B cell (primary cell): ENCODE measurements at regions not wholly inside any gene's neighbourhood (a gene's known extent, or its start where the extent isn't known, plus 50 kb on each side); places are given as distances from the start of the nearest gene placed in this dataset.

Experiments
- ATAC-seq: fragments of 200-7000 bp; cut with Tn5 transposase; one replicate; pipeline ENCODE4 v1.10.0; 2021; ENCODE audit warnings: low read depth, mild to moderate bottlenecking, moderate number of reproducible peaks, moderate library complexity
- CTCF ChIA-PET: fragments of 350-600 bp; sonication (Branson Sonifier 250); formaldehyde crosslinking; loops from one replicate; lab custom pipeline; 2021; ENCODE audit warnings: antibody characterized with exemption, inconsistent platforms; lab: Charles Lee
- POLR2A ChIA-PET: fragments of 350-600 bp; sonication (Branson Sonifier 250); formaldehyde crosslinking; loops from one replicate; lab custom pipeline; 2021; ENCODE audit warnings: antibody characterized with exemption; lab: Charles Lee
- DNase-seq: peaks from one replicate; pipeline ENCODE4 v3.0.0; 2013
- H2AFZ ChIP-seq: 2 replicates; pipeline ENCODE4 v1.6.1; 2012; ENCODE audit warnings: mild to moderate bottlenecking, low read depth, low read length; ENCODE audit not compliant: insufficient read depth, poor library complexity, severe bottlenecking
- H3K27ac ChIP-seq, 2 donors: 1 replicate in 1 of 2; 2 replicates in 1 of 2; pipeline ENCODE4 v1.5.1; 2012 to 2013; ENCODE audit warnings: low read length in 2 of 2, mild to moderate bottlenecking in 2 of 2, moderate library complexity in 1 of 2
- H3K27me3 ChIP-seq, 4 experiments: fragments of 200-600 bp in 1 of 4; sonication (generic) in 1 of 4; replicated peaks in 1 of 4; 1 replicate in 2 of 4; 2 replicates in 2 of 4; pipeline versions ENCODE4 v1.6.1 to v1.7.0; 2013 to 2016; ENCODE audit warnings: low read length in 3 of 4, mild to moderate bottlenecking in 2 of 4, mixed read lengths in 1 of 4, moderate library complexity in 1 of 4; ENCODE audit not compliant: insufficient read depth in 4 of 4, control insufficient read depth in 3 of 4; ENCODE audit errors: control extremely low read depth in 1 of 4
- H3K36me3 ChIP-seq, 2 experiments: replicated peaks in 1 of 2; 1 replicate in 1 of 2; 2 replicates in 1 of 2; pipeline versions ENCODE4 v1.6.1 to v1.7.1; 2013; ENCODE audit warnings: low read length in 1 of 2; ENCODE audit not compliant: insufficient read depth in 2 of 2, control insufficient read depth in 1 of 2; ENCODE audit errors: control extremely low read depth in 1 of 2, extremely low read depth in 1 of 2
- H3K4me1 ChIP-seq, 2 donors: fragments of 200-600 bp in 1 of 2; sonication (generic) in 1 of 2; 1 replicate in 1 of 2; 2 replicates in 1 of 2; pipeline versions ENCODE4 v1.5.1 to v1.6.1; 2013 to 2017; ENCODE audit warnings: low read length in 2 of 2; ENCODE audit not compliant: control insufficient read depth in 2 of 2, insufficient read depth in 2 of 2
- H3K4me2 ChIP-seq: replicated peaks from 2 replicates; pipeline ENCODE3; 2012; ENCODE audit warnings: mild to moderate bottlenecking, low read depth, low read length; ENCODE audit not compliant: poor library complexity, severe bottlenecking
- H3K4me3 ChIP-seq, 5 experiments: fragments of 200-600 bp in 1 of 5; sonication (generic) in 1 of 5; 1 replicate in 3 of 5; 2 replicates in 2 of 5; pipeline versions ENCODE4 v1.5.1 to v1.7.0; 2011 to 2016; ENCODE audit warnings: low read length in 4 of 5, mild to moderate bottlenecking in 4 of 5, low read depth in 2 of 5, control low read depth in 1 of 5, moderate library complexity in 1 of 5; ENCODE audit not compliant: insufficient read depth in 1 of 5; ENCODE audit errors: control extremely low read depth in 1 of 5, extremely low read depth in 1 of 5
- H3K79me2 ChIP-seq: fragments of 200-600 bp; sonication (generic); one replicate; pipeline ENCODE4 v1.6.0; 2016; ENCODE audit warnings: low read length; ENCODE audit not compliant: control insufficient read depth, insufficient read depth
- H3K9ac ChIP-seq: fragments of 200-600 bp; sonication (generic); 2 replicates; pipeline ENCODE4 v1.6.1; 2017; ENCODE audit warnings: mild to moderate bottlenecking, low read length, moderate library complexity
- H3K9me3 ChIP-seq, 3 donors: one replicate each; pipeline versions ENCODE4 v1.6.1 to v1.7.1; 2013; ENCODE audit warnings: low read length in 2 of 3; ENCODE audit not compliant: control insufficient read depth in 2 of 3, insufficient read depth in 1 of 3; ENCODE audit errors: control extremely low read depth in 1 of 3
- H4K20me1 ChIP-seq: 2 replicates; pipeline ENCODE4 v1.6.0; 2012; ENCODE audit warnings: mild to moderate bottlenecking, low read length; ENCODE audit not compliant: insufficient read depth, control insufficient read depth, poor library complexity, severe bottlenecking
- H3K27ac Mint-ChIP-seq: one replicate; pipeline ENCODE4 v1.8.0; 2021; ENCODE audit warnings: mixed read lengths
- H3K27me3 Mint-ChIP-seq: one replicate; pipeline ENCODE4 v1.8.0; 2021; ENCODE audit warnings: mixed read lengths
- H3K4me1 Mint-ChIP-seq: one replicate; pipeline ENCODE4 v1.8.0; 2021; ENCODE audit warnings: mixed read lengths
- H3K4me3 Mint-ChIP-seq: one replicate; pipeline ENCODE4 v1.8.0; 2021; ENCODE audit warnings: mixed read lengths
- H3K9me3 Mint-ChIP-seq: one replicate; pipeline ENCODE4 v1.8.0; 2022; ENCODE audit warnings: mixed read lengths; ENCODE audit not compliant: insufficient read depth
- EZH2 ChIP-seq: IDR thresholded peaks from 2 replicates; pipeline ENCODE4 v1.6.1; 2012; ENCODE audit warnings: borderline replicate concordance, low read depth, mild to moderate bottlenecking, moderate library complexity, low read length; ENCODE audit not compliant: insufficient read depth, poor library complexity, severe bottlenecking
- WGBS: methylation state at CpG from one replicate; pipeline ENCODE4 v1.1.5; 2013; ENCODE audit warnings: missing lambda C conversion rate; ENCODE audit not compliant: insufficient coverage; 5-methylcytosine and 5-hydroxymethylcytosine counted together
- intact Hi-C: fragments of 100-400 bp; cut with micrococcal nuclease; formaldehyde crosslinking; loops from one replicate; pipeline ENCODE4 v1.10.0; 2022
- TF ChIP-seq, protein P1 (sequence below): fragments of 200-600 bp; IDR thresholded peaks from one replicate; pipeline ENCODE4 v1.8.0; 2022; ENCODE audit warnings: antibody characterized with exemption, mild to moderate bottlenecking

DNA sequence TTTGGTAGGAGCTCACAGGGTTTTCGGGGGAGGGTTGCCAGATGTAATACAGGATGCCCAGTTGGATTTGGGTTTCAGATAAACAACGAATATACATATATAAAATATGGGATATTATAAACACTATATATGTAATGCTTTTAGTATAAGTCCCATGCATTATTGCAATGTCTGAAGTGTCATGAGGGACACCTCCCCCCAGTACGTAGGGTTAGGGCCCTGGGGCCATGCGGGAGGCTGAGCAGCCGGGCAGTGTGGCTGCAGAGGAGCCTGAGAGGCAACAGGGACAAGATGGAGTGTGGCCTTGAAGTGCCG, 148.9 kb downstream of the SMAD6 start:
- Histone ChIP-seq H2AFZ (peak overlapping the region; percentile 63), H3K4me2 (peak overlapping the region; percentile 60), H3K79me2 (no peaks in the 10 kb centered on the region), H3K9me3 (no peaks in the 10 kb centered on the region), H3K4me1 (peaks cover 7 to 11% of the 10 kb centered on the region in 2 donors), H4K20me1 (no peaks in the 10 kb centered on the region), H3K36me3 (no peaks in the 10 kb centered on the region), H3K27ac (no peak overlapping the region), H3K4me3 (no peak overlapping the region), H3K9ac (no peak overlapping the region), H3K27me3 (peaks cover 0 to 12% (median 4%) of the 10 kb centered on the region in 4 experiments)
- POLR2A ChIA-PET: no interaction called here
- Mint-ChIP-seq H3K27me3 (peaks cover 12% of the 10 kb centered on the region), H3K4me3 (peak overlapping the region; percentile 49), H3K4me1 (peaks cover 11% of the 10 kb centered on the region), H3K9me3 (no peaks in the 10 kb centered on the region), H3K27ac (no peak overlapping the region)
- CTCF ChIA-PET: interaction anchor here (0.6 to 5.2 kb wide), 34 partner anchors 8 to 353 kb away, joined by 3 to 83 read pairs (median 6); partner anchors contain the start of gene SNAPC5
- TF ChIP-seq EZH2: no peak
- TF ChIP-seq, protein P1, sequence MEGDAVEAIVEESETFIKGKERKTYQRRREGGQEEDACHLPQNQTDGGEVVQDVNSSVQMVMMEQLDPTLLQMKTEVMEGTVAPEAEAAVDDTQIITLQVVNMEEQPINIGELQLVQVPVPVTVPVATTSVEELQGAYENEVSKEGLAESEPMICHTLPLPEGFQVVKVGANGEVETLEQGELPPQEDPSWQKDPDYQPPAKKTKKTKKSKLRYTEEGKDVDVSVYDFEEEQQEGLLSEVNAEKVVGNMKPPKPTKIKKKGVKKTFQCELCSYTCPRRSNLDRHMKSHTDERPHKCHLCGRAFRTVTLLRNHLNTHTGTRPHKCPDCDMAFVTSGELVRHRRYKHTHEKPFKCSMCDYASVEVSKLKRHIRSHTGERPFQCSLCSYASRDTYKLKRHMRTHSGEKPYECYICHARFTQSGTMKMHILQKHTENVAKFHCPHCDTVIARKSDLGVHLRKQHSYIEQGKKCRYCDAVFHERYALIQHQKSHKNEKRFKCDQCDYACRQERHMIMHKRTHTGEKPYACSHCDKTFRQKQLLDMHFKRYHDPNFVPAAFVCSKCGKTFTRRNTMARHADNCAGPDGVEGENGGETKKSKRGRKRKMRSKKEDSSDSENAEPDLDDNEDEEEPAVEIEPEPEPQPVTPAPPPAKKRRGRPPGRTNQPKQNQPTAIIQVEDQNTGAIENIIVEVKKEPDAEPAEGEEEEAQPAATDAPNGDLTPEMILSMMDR: no peak
- 3% methylated on average over 4 of the region's 6 CpGs for WGBS
- ATAC-seq (no peak), DNase-seq (no peak)
- intact Hi-C loops: loop anchor here (1.0 to 5.0 kb wide), 3 partner anchors 15 to 79 kb away; no protein-coding TSS in a partner anchor

DNA sequence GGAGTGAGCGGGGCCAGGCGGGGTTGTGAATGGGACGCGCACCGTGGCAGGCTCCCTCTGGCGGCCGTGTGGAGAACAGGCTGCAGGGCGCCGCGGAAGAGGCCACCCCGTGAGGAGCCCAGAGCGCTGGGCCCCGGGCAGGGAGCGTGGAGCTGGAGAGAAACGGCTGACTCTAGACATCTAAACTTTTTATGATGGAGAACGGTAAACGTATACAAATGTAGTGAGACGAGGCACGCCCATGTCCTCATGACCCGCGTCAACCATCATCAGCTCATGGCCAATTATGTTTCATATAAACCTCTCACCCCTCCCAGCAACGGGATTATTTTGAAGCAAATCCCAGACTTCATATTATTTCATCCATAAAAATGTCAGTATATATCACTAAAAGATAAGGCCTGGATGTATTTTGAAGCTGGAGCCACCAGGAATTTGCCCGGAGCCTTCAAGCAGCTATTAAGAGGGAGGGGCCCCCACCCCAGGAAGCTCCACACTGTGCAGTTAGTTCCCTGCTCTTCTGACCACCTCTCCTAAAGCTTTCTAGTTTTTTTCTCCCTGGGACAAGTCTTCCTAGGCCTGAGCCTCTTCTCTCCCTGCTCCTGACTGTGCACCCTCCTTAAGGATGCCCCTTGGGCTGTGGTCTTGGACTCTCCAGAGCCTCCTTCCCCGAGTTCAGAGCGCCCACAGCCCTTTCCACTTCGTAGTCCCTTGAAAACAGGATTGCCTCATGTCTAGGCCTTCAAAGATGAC, 149.5 kb downstream of the SMAD6 start:
- TF ChIP-seq, protein P1: peak; percentile 99
- no peak for TF ChIP-seq EZH2
- Mint-ChIP-seq H3K4me1 (peaks cover 11% of the 10 kb centered on the region), H3K9me3 (no peaks in the 10 kb centered on the region), H3K27ac (no peak overlapping the region), H3K4me3 (peak overlapping the region; percentile 49), H3K27me3 (peaks cover 12% of the 10 kb centered on the region)
- WGBS: 22% methylated on average over 17 of the region's 26 CpGs
- H3K9me3 ChIP-seq: no peaks in the 10 kb centered on the region
- no peaks in the 10 kb centered on the region for H4K20me1 ChIP-seq
- peak overlapping the region; percentile 63 for H2AFZ ChIP-seq
- POLR2A ChIA-PET: no interaction called here
- peaks cover 0 to 12% (median 4%) of the 10 kb centered on the region in 4 experiments for H3K27me3 ChIP-seq
- H3K9ac ChIP-seq: no peak overlapping the region
- no peaks in the 10 kb centered on the region for H3K79me2 ChIP-seq
- peaks cover 7 to 11% of the 10 kb centered on the region in 2 donors for H3K4me1 ChIP-seq
- DNase-seq: peak; percentile 84
- H3K27ac ChIP-seq: no peak overlapping the region
- H3K4me3 ChIP-seq: peak overlapping the region in 1 of 5 experiments; percentile 6
- peak; percentile 98 for ATAC-seq
- intact Hi-C loops: loop anchor here (1.0 to 5.0 kb wide), 3 partner anchors 15 to 79 kb away; no protein-coding TSS in a partner anchor
- H3K4me2 ChIP-seq: peak overlapping the region; percentile 60
- CTCF ChIA-PET: interaction anchor here (0.6 to 5.2 kb wide), 43 partner anchors 9 to 1244 kb away, joined by 3 to 83 read pairs (median 5); no protein-coding TSS in a partner anchor
- H3K36me3 ChIP-seq: no peaks in the 10 kb centered on the region
